ENCODE measurements at regions not wholly inside any gene's neighbourhood (a gene's known extent, or its start where the extent isn't known, plus 50 kb on each side); places are given as distances from the start of the nearest gene placed in this dataset.

GRCh38 chr1:193435781-193436180, 249.4 kb upstream of the B3GALT2 start:
- intact Hi-C loops (cut with micrococcal nuclease; ENCODE audit: unreplicated experiment), result no loop called here

DNA sequence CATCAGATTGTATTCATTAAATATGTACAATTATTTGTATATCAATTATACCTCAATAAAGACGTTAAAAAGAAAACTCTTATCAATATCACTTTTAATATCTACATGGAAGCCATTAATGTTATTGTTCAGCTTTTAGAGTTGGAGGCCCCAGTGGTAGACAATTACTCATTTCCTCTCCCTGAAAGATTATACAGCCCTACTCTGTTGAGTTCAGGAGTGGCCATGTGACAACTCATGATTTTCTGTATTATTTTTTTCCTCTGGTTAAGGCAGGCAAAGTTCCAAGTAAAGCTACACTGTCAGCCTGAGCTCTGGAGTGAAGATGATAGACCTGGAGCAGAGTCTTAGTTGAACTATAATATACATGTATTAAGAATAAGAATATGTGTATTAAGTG, 247.9 kb upstream of the B3GALT2 start:
- ChIA-PET CTCF (no interaction called here), SMC1A (ENCODE audit: uncharacterized antibody, unreplicated experiment) (no interaction called here), POLR2A (no interaction called here), RAD21 (ENCODE audit: unreplicated experiment) (no interaction called here)
- Histone ChIP-seq H3K9ac (ENCODE audit: control insufficient read depth, insufficient read depth, low read length) (no peak overlapping the region), H3K4me3 (no peak overlapping the region), H3K4me1 (ENCODE audit: control insufficient read depth, insufficient read depth, low read length) (peaks cover 12% of the 10 kb centered on the region), H3K4me2 (ENCODE audit: control insufficient read depth, insufficient read depth) (no peak overlapping the region), H3K36me3 (ENCODE audit: control insufficient read depth in 2 of 2, insufficient read depth in 2 of 2, low read length in 1 of 2) (no peaks in the 10 kb centered on the region), H3K9me3 (replicated peaks; ENCODE audit: control insufficient read depth, insufficient read depth, low read length) (peaks cover 12% of the 10 kb centered on the region; the same call in 2 of the 3 replicates), H2AFZ (ENCODE audit: control insufficient read depth, low read depth, low read length) (no peak overlapping the region), H3K27ac (ENCODE audit: control insufficient read depth, insufficient read depth) (no peak overlapping the region), H3K79me2 (ENCODE audit: control insufficient read depth, insufficient read depth, low read length) (no peaks in the 10 kb centered on the region), H4K20me1 (ENCODE audit: control insufficient read depth, insufficient read depth) (no peaks in the 10 kb centered on the region), H3K27me3 (replicated peaks in 1 of 2; ENCODE audit: control insufficient read depth in 2 of 2, insufficient read depth in 2 of 2, low read length in 1 of 2) (no peaks in the 10 kb centered on the region)
- intact Hi-C loops (cut with micrococcal nuclease; ENCODE audit: unreplicated experiment) (no loop called here), in situ Hi-C loops (cut with MboI) (no loop called here)
- no TSS peak for BruUV-seq (replicated peaks)
- FAIRE-seq, result no peak
- 5% methylated on average over 1 of the region's 1 CpG for WGBS (ENCODE audit: insufficient coverage, insufficient replicate concordance, low lambda C conversion rate, missing lambda C conversion rate)
- no peak for ATAC-seq
- no peak for DNase-seq (ENCODE audit: low read depth, low spot score)
- TF ChIP-seq FOXM1 (IDR thresholded peaks at IDR 0.05; ENCODE audit: low read depth, low read length), result no peak
- TF ChIP-seq PML (IDR thresholded peaks at IDR 0.05; ENCODE audit: low read length), result no peak
- TF ChIP-seq, protein P1, sequence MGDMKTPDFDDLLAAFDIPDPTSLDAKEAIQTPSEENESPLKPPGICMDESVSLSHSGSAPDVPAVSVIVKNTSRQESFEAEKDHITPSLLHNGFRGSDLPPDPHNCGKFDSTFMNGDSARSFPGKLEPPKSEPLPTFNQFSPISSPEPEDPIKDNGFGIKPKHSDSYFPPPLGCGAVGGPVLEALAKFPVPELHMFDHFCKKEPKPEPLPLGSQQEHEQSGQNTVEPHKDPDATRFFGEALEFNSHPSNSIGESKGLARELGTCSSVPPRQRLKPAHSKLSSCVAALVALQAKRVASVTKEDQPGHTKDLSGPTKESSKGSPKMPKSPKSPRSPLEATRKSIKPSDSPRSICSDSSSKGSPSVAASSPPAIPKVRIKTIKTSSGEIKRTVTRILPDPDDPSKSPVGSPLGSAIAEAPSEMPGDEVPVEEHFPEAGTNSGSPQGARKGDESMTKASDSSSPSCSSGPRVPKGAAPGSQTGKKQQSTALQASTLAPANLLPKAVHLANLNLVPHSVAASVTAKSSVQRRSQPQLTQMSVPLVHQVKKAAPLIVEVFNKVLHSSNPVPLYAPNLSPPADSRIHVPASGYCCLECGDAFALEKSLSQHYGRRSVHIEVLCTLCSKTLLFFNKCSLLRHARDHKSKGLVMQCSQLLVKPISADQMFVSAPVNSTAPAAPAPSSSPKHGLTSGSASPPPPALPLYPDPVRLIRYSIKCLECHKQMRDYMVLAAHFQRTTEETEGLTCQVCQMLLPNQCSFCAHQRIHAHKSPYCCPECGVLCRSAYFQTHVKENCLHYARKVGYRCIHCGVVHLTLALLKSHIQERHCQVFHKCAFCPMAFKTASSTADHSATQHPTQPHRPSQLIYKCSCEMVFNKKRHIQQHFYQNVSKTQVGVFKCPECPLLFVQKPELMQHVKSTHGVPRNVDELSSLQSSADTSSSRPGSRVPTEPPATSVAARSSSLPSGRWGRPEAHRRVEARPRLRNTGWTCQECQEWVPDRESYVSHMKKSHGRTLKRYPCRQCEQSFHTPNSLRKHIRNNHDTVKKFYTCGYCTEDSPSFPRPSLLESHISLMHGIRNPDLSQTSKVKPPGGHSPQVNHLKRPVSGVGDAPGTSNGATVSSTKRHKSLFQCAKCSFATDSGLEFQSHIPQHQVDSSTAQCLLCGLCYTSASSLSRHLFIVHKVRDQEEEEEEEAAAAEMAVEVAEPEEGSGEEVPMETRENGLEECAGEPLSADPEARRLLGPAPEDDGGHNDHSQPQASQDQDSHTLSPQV (IDR thresholded peaks at IDR 0.05), result no peak
- no peak for TF ChIP-seq RCOR1 (conservative IDR thresholded peaks at IDR 0.05; ENCODE audit: low read depth, low read length)
- no peak for TF ChIP-seq ZNF24 (IDR thresholded peaks at IDR 0.05)
- no peak for TF ChIP-seq SMAD1 (IDR thresholded peaks at IDR 0.05; ENCODE audit: low read depth, partially characterized antibody)
- TF ChIP-seq BMI1 (IDR thresholded peaks at IDR 0.05; ENCODE audit: borderline replicate concordance), result no peak
- no peak for TF ChIP-seq SIX5 (IDR thresholded peaks at IDR 0.05; ENCODE audit: low read depth, low read length, severe bottlenecking)
- no peak for TF ChIP-seq SP1 (IDR thresholded peaks at IDR 0.05; ENCODE audit: low read depth, low read length)

More at GRCh38 chr1:193435781-193436180, 249.4 kb upstream of the B3GALT2 start:
- Histone ChIP-seq H3K27ac (ENCODE audit: control insufficient read depth, insufficient read depth) (no peak overlapping the region), H3K36me3 (ENCODE audit: control insufficient read depth in 2 of 2, insufficient read depth in 2 of 2, low read length in 1 of 2) (no peaks in the 10 kb centered on the region), H3K9me3 (replicated peaks; ENCODE audit: control insufficient read depth, insufficient read depth, low read length) (peaks cover 12% of the 10 kb centered on the region; the same call in 2 of the 3 replicates), H3K4me3 (no peak overlapping the region), H3K27me3 (replicated peaks in 1 of 2; ENCODE audit: control insufficient read depth in 2 of 2, insufficient read depth in 2 of 2, low read length in 1 of 2) (no peaks in the 10 kb centered on the region), H3K4me1 (ENCODE audit: control insufficient read depth, insufficient read depth, low read length) (peaks cover 13% of the 10 kb centered on the region), H2AFZ (ENCODE audit: control insufficient read depth, low read depth, low read length) (no peak overlapping the region), H3K79me2 (ENCODE audit: control insufficient read depth, insufficient read depth, low read length) (no peaks in the 10 kb centered on the region), H4K20me1 (ENCODE audit: control insufficient read depth, insufficient read depth) (no peaks in the 10 kb centered on the region), H3K9ac (ENCODE audit: control insufficient read depth, insufficient read depth, low read length) (no peak overlapping the region), H3K4me2 (ENCODE audit: control insufficient read depth, insufficient read depth) (no peak overlapping the region)
- DNase-seq (ENCODE audit: low read depth, low spot score) (no peak), FAIRE-seq (no peak), ATAC-seq (no peak)
- TF ChIP-seq SIX5 (IDR thresholded peaks at IDR 0.05; ENCODE audit: low read depth, low read length, severe bottlenecking) (no peak), CEBPB (IDR thresholded peaks at IDR 0.05; ENCODE audit: borderline replicate concordance in 1 of 2, low read depth in 2 of 2, low read length in 2 of 2) (no peak), GABPA (IDR thresholded peaks at IDR 0.05; ENCODE audit: low read depth) (no peak), ZNF217 (IDR thresholded peaks at IDR 0.05) (no peak), WRNIP1 (IDR thresholded peaks at IDR 0.05; ENCODE audit: borderline replicate concordance, low read depth, low read length) (no peak), ESRRA (IDR thresholded peaks at IDR 0.05; ENCODE audit: low read length) (no peak), STAT1 (conservative IDR thresholded peaks at IDR 0.05) (no peak)
- TF ChIP-seq, protein P2, sequence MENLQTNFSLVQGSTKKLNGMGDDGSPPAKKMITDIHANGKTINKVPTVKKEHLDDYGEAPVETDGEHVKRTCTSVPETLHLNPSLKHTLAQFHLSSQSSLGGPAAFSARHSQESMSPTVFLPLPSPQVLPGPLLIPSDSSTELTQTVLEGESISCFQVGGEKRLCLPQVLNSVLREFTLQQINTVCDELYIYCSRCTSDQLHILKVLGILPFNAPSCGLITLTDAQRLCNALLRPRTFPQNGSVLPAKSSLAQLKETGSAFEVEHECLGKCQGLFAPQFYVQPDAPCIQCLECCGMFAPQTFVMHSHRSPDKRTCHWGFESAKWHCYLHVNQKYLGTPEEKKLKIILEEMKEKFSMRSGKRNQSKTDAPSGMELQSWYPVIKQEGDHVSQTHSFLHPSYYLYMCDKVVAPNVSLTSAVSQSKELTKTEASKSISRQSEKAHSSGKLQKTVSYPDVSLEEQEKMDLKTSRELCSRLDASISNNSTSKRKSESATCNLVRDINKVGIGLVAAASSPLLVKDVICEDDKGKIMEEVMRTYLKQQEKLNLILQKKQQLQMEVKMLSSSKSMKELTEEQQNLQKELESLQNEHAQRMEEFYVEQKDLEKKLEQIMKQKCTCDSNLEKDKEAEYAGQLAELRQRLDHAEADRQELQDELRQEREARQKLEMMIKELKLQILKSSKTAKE (IDR thresholded peaks at IDR 0.05; ENCODE audit: low read depth, poor library complexity, severe bottlenecking), result no peak
- in situ Hi-C loops (cut with MboI), result no loop called here
- ChIA-PET POLR2A (no interaction called here), RAD21 (ENCODE audit: unreplicated experiment) (no interaction called here), CTCF (no interaction called here), SMC1A (ENCODE audit: uncharacterized antibody, unreplicated experiment) (no interaction called here)
- BruUV-seq (replicated peaks), result no TSS peak
- WGBS (ENCODE audit: insufficient coverage, insufficient replicate concordance, low lambda C conversion rate, missing lambda C conversion rate), result 77% methylated on average over 1 of the region's 1 CpG
